ENCODE measurements at regions not wholly inside any gene's neighbourhood (a gene's known extent, or its start where the extent isn't known, plus 50 kb on each side); places are given as distances from the start of the nearest gene placed in this dataset.

DNA sequence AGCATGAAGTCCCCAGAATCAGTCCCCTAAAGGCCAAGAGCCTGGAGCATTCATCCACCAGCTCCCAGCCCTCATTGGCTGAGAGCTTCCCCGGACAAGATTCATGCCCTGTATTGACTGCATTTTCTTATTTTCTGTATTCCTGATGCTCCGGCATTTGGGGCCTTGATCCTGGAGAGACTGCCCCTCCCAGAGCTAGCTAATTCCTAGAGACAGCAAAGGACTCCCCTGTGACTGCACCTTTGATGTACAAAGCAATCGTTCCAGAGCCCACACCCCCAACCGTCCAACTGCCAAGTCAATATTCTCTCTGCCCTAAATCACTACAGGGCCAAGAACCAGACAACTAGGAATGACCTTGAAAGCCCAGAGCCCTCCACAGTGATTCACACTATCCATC, 93.4 kb upstream of the CDH5 start:
- no peak for TF ChIP-seq EZH2 (IDR thresholded peaks at IDR 0.05)
- TF ChIP-seq POLR2AphosphoS5 (IDR thresholded peaks at IDR 0.05; ENCODE audit: borderline replicate concordance, low read depth, low read length): no peak
- TF ChIP-seq FOXP2 (optimal IDR thresholded peaks at IDR 0.05; ENCODE audit: control extremely low read depth, extremely low read length, insufficient read depth): no peak
